ENCODE measurements at regions not wholly inside any gene's neighbourhood (a gene's known extent, or its start where the extent isn't known, plus 50 kb on each side); places are given as distances from the start of the nearest gene placed in this dataset.
A peak's percentile ranks its signal among the peaks of the same experiment; 100 is the strongest.

GRCh38 chr6:165872311-165872710 is 209.3 kb upstream of the PDE10A start:
- no peaks in the 10 kb centered on the region for H3K27me3 ChIP-seq
- Mint-ChIP-seq H3K4me3 (no peak overlapping the region), H3K4me1 (peaks cover 6% of the 10 kb centered on the region), H3K36me3 (no peaks in the 10 kb centered on the region), H3K27ac (no peak overlapping the region), H3K9me3 (peaks cover 15% of the 10 kb centered on the region), H3K27me3 (ENCODE audit: insufficient read depth, low read depth) (no peaks in the 10 kb centered on the region)
- H3K27ac ChIP-seq: no peak overlapping the region
- peak overlapping the region; percentile 54 for H2AFZ ChIP-seq (replicated peaks)
- H3K36me3 ChIP-seq: no peaks in the 10 kb centered on the region
- peaks cover 8% of the 10 kb centered on the region for H3K9me3 ChIP-seq (ENCODE audit: low read depth)
- H3K4me2 ChIP-seq: no peak overlapping the region
- H3K4me3 ChIP-seq: no peak overlapping the region
- no peaks in the 10 kb centered on the region for H3F3A ChIP-seq (ENCODE audit: low read depth)
- H3K79me2 ChIP-seq (ENCODE audit: low read depth): no peaks in the 10 kb centered on the region
- no peaks in the 10 kb centered on the region for H4K20me1 ChIP-seq (ENCODE audit: low read depth)
- peaks cover 4% of the 10 kb centered on the region for H3K4me1 ChIP-seq
- no peak for TF ChIP-seq CTCF (IDR thresholded peaks at IDR 0.05)
- H3K9ac ChIP-seq: no peak overlapping the region
- DNase-seq (ENCODE audit: low spot score): no peak

- Histone ChIP-seq H3K27me3 (no peaks in the 10 kb centered on the region), H3K9ac (no peak overlapping the region), H3K9me3 (ENCODE audit: low read depth) (peaks cover 8% of the 10 kb centered on the region), H4K20me1 (ENCODE audit: low read depth) (no peaks in the 10 kb centered on the region), H3K79me2 (ENCODE audit: low read depth) (no peaks in the 10 kb centered on the region), H3K4me1 (peaks cover 4% of the 10 kb centered on the region), H3K36me3 (no peaks in the 10 kb centered on the region), H3K4me3 (no peak overlapping the region), H3K4me2 (no peak overlapping the region), H3K27ac (no peak overlapping the region), H3F3A (ENCODE audit: low read depth) (no peaks in the 10 kb centered on the region), H2AFZ (replicated peaks) (no peak overlapping the region)
- TF ChIP-seq EZH2 (IDR thresholded peaks at IDR 0.05) (no peak), CTCF (IDR thresholded peaks at IDR 0.05) (no peak), EZH2phosphoT487 (IDR thresholded peaks at IDR 0.05) (no peak)
- Mint-ChIP-seq H3K36me3 (no peaks in the 10 kb centered on the region), H3K4me1 (peaks cover 2% of the 10 kb centered on the region), H3K9me3 (peaks cover 15% of the 10 kb centered on the region), H3K27ac (no peak overlapping the region), H3K27me3 (ENCODE audit: insufficient read depth, low read depth) (no peaks in the 10 kb centered on the region), H3K4me3 (no peak overlapping the region)
- no peak for DNase-seq (ENCODE audit: low spot score)
Measured at GRCh38 chr6:165871571-165871970, 208.5 kb upstream of the PDE10A start.

GRCh38 chr6:165869526-165869925 is 206.5 kb upstream of the PDE10A start:
- Mint-ChIP-seq H3K9me3 (peaks cover 21% of the 10 kb centered on the region), H3K27ac (no peak overlapping the region), H3K36me3 (no peaks in the 10 kb centered on the region), H3K4me3 (no peak overlapping the region), H3K4me1 (no peaks in the 10 kb centered on the region), H3K27me3 (ENCODE audit: insufficient read depth, low read depth) (peaks cover 2% of the 10 kb centered on the region)
- no peak overlapping the region for H2AFZ ChIP-seq (replicated peaks)
- H3K4me1 ChIP-seq: peaks cover 4% of the 10 kb centered on the region
- no peaks in the 10 kb centered on the region for H4K20me1 ChIP-seq (ENCODE audit: low read depth)
- H3K4me2 ChIP-seq: no peak overlapping the region
- no peaks in the 10 kb centered on the region for H3K36me3 ChIP-seq
- H3K9me3 ChIP-seq (ENCODE audit: low read depth): peaks cover 8% of the 10 kb centered on the region
- no peaks in the 10 kb centered on the region for H3F3A ChIP-seq (ENCODE audit: low read depth)
- TF ChIP-seq CTCF (IDR thresholded peaks at IDR 0.05): no peak
- H3K27ac ChIP-seq: no peak overlapping the region
- H3K27me3 ChIP-seq: no peaks in the 10 kb centered on the region
- H3K9ac ChIP-seq: no peak overlapping the region
- no peak overlapping the region for H3K4me3 ChIP-seq
- no peak for DNase-seq (ENCODE audit: low spot score)
- H3K79me2 ChIP-seq (ENCODE audit: low read depth): no peaks in the 10 kb centered on the region

- Histone ChIP-seq H3K27ac (no peak overlapping the region), H3K9me3 (ENCODE audit: low read depth) (peaks cover 8% of the 10 kb centered on the region), H3K4me3 (no peak overlapping the region), H3F3A (ENCODE audit: low read depth) (no peaks in the 10 kb centered on the region), H3K9ac (no peak overlapping the region), H3K27me3 (no peaks in the 10 kb centered on the region), H3K36me3 (no peaks in the 10 kb centered on the region), H3K4me2 (no peak overlapping the region), H4K20me1 (ENCODE audit: low read depth) (no peaks in the 10 kb centered on the region), H2AFZ (replicated peaks) (no peak overlapping the region), H3K4me1 (no peaks in the 10 kb centered on the region), H3K79me2 (ENCODE audit: low read depth) (no peaks in the 10 kb centered on the region)
- no peak overlapping the region for H3K4me3 Mint-ChIP-seq
- TF ChIP-seq EZH2phosphoT487 (IDR thresholded peaks at IDR 0.05) (no peak), CTCF (IDR thresholded peaks at IDR 0.05) (no peak), EZH2 (IDR thresholded peaks at IDR 0.05) (no peak)
- H3K4me1 Mint-ChIP-seq: no peaks in the 10 kb centered on the region
- H3K27me3 Mint-ChIP-seq (ENCODE audit: insufficient read depth, low read depth): peaks cover 2% of the 10 kb centered on the region
- peaks cover 18% of the 10 kb centered on the region for H3K9me3 Mint-ChIP-seq
- no peaks in the 10 kb centered on the region for H3K36me3 Mint-ChIP-seq
- no peak for DNase-seq (ENCODE audit: low spot score)
- H3K27ac Mint-ChIP-seq: no peak overlapping the region
Measured at GRCh38 chr6:165864925-165865324, 201.9 kb upstream of the PDE10A start.
